HepG2 (cell line): ENCODE measurements at regions not wholly inside any gene's neighbourhood (a gene's known extent, or its start where the extent isn't known, plus 50 kb on each side); places are given as distances from the start of the nearest gene placed in this dataset.

Experiments
- ATAC-seq: fragments of 200-7000 bp; cut with Tn5 transposase; 3 replicates; pipeline ENCODE4 v1.9.1; 2020; ENCODE audit warnings: mild to moderate bottlenecking, moderate library complexity
- BruUV-seq: library from RNA; stranded (reverse); fragments of 400-500 nt; replicated peaks from 2 replicates; lab custom pipeline; 2021; lab: Mats Ljungman, UMichigan
- CTCF ChIA-PET: fragments of 300-600 bp; formaldehyde crosslinking; extraction: SDS; loops from one replicate; lab custom pipeline; 2021; ENCODE audit warnings: low total read pairs, inconsistent platforms, low intra/inter-chr PET ratio; lab: Yijun Ruan, JAX
- POLR2A ChIA-PET: fragments of 350-600 bp; sonication (Branson Sonifier 250); formaldehyde crosslinking; loops from one replicate; lab custom pipeline; 2020; ENCODE audit warnings: antibody characterized with exemption, inconsistent platforms; lab: Yijun Ruan, JAX
- DNase-seq: peaks from one replicate; pipeline ENCODE4 v3.0.0-alpha.2; 2015; ENCODE audit warnings: low spot score
- FAIRE-seq: peaks from 3 replicates; lab custom pipeline; 2011; peaks lifted over from hg19 to GRCh38; lab: Jason Lieb, UNC
- H2AFZ ChIP-seq: one replicate; pipeline ENCODE4 v1.6.1; 2011; ENCODE audit warnings: low read length, inconsistent platforms
- H3K27ac ChIP-seq: fragments of 300-600 bp; 3 replicates; pipeline ENCODE4 v1.8.0; 2011; ENCODE audit warnings: mixed run types, mild to moderate bottlenecking, mixed read lengths, low read length, inconsistent platforms; ENCODE audit not compliant: insufficient read depth; ENCODE audit errors: extremely low read length
- H3K27me3 ChIP-seq, 2 experiments: fragments of 200-600 bp in 1 of 2; 2 replicates in 1 of 2; 3 replicates in 1 of 2; pipeline versions ENCODE4 v1.6.0 to v1.8.0; 2011; ENCODE audit warnings: low read length in 2 of 2, mild to moderate bottlenecking in 2 of 2, moderate library complexity in 2 of 2, inconsistent platforms in 1 of 2; ENCODE audit not compliant: insufficient read depth in 2 of 2, control insufficient read depth in 1 of 2
- H3K36me3 ChIP-seq, 2 experiments: fragments of 200-600 bp in 1 of 2; replicated peaks in 1 of 2; 2 replicates in 1 of 2; 3 replicates in 1 of 2; pipeline versions ENCODE4 v1.5.1 to v1.8.0; 2011; ENCODE audit warnings: low read length in 2 of 2, inconsistent platforms in 1 of 2; ENCODE audit not compliant: insufficient read depth in 2 of 2, control insufficient read depth in 1 of 2
- H3K4me1 ChIP-seq: 2 replicates; pipeline ENCODE4 v1.5.1; 2012; ENCODE audit warnings: low read length, inconsistent platforms; ENCODE audit not compliant: insufficient read depth
- H3K4me2 ChIP-seq: 2 replicates; pipeline ENCODE4 v1.6.0; 2011; ENCODE audit warnings: low read depth, low read length, inconsistent platforms
- H3K4me3 ChIP-seq, 3 experiments: fragments of 200-600 bp in 1 of 3; sonication (generic), shearing (Covaris generic) in 1 of 3; replicated peaks in 1 of 3; 2 replicates each; pipeline ENCODE4 v1.5.1; 2011 to 2016; ENCODE audit warnings: low read length in 3 of 3, inconsistent platforms in 2 of 3, low read depth in 2 of 3, mild to moderate bottlenecking in 2 of 3, control low read depth in 1 of 3, mixed read lengths in 1 of 3; ENCODE audit not compliant: insufficient read depth in 1 of 3
- H3K79me2 ChIP-seq: one replicate; pipeline ENCODE4 v1.6.1; 2011; ENCODE audit warnings: low read length, inconsistent platforms; ENCODE audit not compliant: insufficient read depth
- H3K9ac ChIP-seq: 2 replicates; pipeline ENCODE4 v1.6.0; 2011; ENCODE audit warnings: mild to moderate bottlenecking, low read depth, low read length, inconsistent platforms; ENCODE audit not compliant: insufficient read depth
- H3K9me3 ChIP-seq: 2 replicates; pipeline ENCODE4 v1.5.1; 2012; ENCODE audit warnings: mild to moderate bottlenecking, low read length
- H4K20me1 ChIP-seq: 2 replicates; pipeline ENCODE4 v1.6.0; 2011; ENCODE audit warnings: inconsistent platforms, mild to moderate bottlenecking, low read length, moderate library complexity; ENCODE audit not compliant: insufficient read depth
- CEBPB ChIP-seq: IDR thresholded peaks from 2 replicates; pipeline ENCODE4 v1.6.1; 2011; ENCODE audit warnings: low read depth, low read length, improper control_type of control experiment, borderline replicate concordance
- CEBPG ChIP-seq: IDR thresholded peaks from 2 replicates; pipeline ENCODE4 v1.6.1; 2016
- FOSL2 ChIP-seq: sonication (generic); formaldehyde crosslinking; IDR thresholded peaks from 2 replicates; pipeline ENCODE4 v1.4.0; 2020; ENCODE audit warnings: missing genetic modification reagents
- SAP130 ChIP-seq: IDR thresholded peaks from 2 replicates; pipeline ENCODE4 v1.6.1; 2016; ENCODE audit warnings: low read depth
- SPEN ChIP-seq: sonication (generic); formaldehyde crosslinking; IDR thresholded peaks from 2 replicates; pipeline ENCODE4 v1.5.1; 2020; ENCODE audit warnings: low read depth, mild to moderate bottlenecking, missing genetic modification reagents
- SSRP1 ChIP-seq: IDR thresholded peaks from 2 replicates; pipeline ENCODE4 v1.6.1; 2016; ENCODE audit warnings: control low read depth
- ZNF318 ChIP-seq: sonication (generic); formaldehyde crosslinking; IDR thresholded peaks from 2 replicates; pipeline ENCODE4 v1.4.0; 2020; ENCODE audit warnings: mild to moderate bottlenecking, missing genetic modification reagents
- WGBS: methylation state at CpG from one replicate; pipeline ENCODE4 v1.1.6; 2017; ENCODE audit warnings: low lambda C conversion rate; 5-methylcytosine and 5-hydroxymethylcytosine counted together
- in situ Hi-C: cut with HindIII; loops from 2 replicates; pipeline ENCODE4 v1.10.0; 2017; ENCODE audit warnings: low pct_unique_long_range_greater_than_20kb; ENCODE audit not compliant: extremely low pct_ligation_motif_present
- intact Hi-C: fragments of 100-400 bp; cut with micrococcal nuclease; formaldehyde crosslinking; loops from one replicate; pipeline ENCODE4 v1.10.0; 2022; ENCODE audit not compliant: unreplicated experiment
- TF ChIP-seq, protein P1 (sequence below): sonication (generic); formaldehyde crosslinking; IDR thresholded peaks from 2 replicates; pipeline ENCODE4 v1.5.0; 2020; ENCODE audit warnings: missing genetic modification reagents, mild to moderate bottlenecking, borderline replicate concordance
- TF ChIP-seq, protein P2 (sequence below): sonication (generic); formaldehyde crosslinking; IDR thresholded peaks from 2 replicates; pipeline ENCODE4 v1.4.0; 2020; ENCODE audit warnings: low read depth, mild to moderate bottlenecking, missing genetic modification reagents

DNA sequence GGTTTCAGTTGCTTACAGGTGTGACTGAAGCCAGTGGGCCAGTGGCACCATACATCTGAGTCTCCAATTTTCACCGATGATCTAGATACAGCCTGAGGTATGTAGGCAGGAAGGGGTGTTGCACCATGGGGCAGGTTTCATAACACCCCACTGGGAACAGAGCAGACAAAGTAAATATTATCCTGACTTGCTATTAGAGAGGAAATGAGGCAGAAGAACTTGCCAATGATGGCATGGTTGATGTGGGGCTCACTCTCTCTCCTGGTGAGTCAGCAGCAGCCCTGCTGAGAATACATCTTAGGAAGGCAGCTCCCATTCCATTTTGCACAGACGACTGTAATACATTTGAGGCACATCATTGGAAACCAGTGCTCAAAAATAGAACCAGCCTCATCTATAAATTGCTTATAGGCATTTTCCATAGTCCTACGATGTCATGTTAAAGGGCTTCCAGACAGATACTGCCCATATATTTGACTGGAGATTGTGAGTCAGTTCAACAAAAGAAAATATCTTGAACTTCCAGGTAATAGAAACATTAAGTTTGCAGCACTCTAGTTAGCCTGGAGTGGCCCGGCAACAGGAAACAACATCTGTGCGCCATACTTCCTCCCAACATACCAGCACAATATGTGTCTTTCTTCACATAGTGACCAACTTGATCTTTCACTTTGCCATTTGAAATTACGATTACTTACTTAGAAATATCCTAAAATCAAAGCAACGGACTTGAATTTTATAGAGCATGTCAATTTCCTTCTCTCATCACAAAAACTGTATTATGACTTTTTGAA, 175.5 kb downstream of the NECTIN3 start:
- no peaks in the 10 kb centered on the region for H3K27me3 ChIP-seq
- WGBS: 44% methylated on average over 7 of the region's 7 CpGs
- ATAC-seq: peak; percentile 67

GRCh38 chr3:111248406-111248805, 176.8 kb downstream of the NECTIN3 start:
- Histone ChIP-seq H4K20me1 (no peaks in the 10 kb centered on the region), H3K4me1 (no peaks in the 10 kb centered on the region), H3K27ac (no peak overlapping the region), H3K36me3 (no peaks in the 10 kb centered on the region), H3K27me3 (no peaks in the 10 kb centered on the region), H2AFZ (no peak overlapping the region), H3K9me3 (no peaks in the 10 kb centered on the region), H3K4me2 (no peak overlapping the region), H3K4me3 (no peak overlapping the region), H3K9ac (no peak overlapping the region), H3K79me2 (no peaks in the 10 kb centered on the region)
- DNase-seq (no peak), ATAC-seq (no peak), FAIRE-seq (no peak)
- intact Hi-C loops (no loop called here), in situ Hi-C loops (no loop called here)
- BruUV-seq: no TSS peak
- TF ChIP-seq SPEN (CRISPR knock-in tag) (no peak), SSRP1 (CRISPR knock-in tag) (no peak), ZNF318 (CRISPR knock-in tag) (no peak)
- CTCF ChIA-PET: no interaction called here
- 0% methylated on average over 1 of the region's 1 CpG for WGBS
- POLR2A ChIA-PET: no interaction called here

More for the DNA sequence above, 175.5 kb downstream of the NECTIN3 start:
- no TSS peak for BruUV-seq
- in situ Hi-C loops (no loop called here), intact Hi-C loops (no loop called here)
- Histone ChIP-seq H2AFZ (no peak overlapping the region), H3K27ac (no peak overlapping the region), H3K79me2 (no peaks in the 10 kb centered on the region), H3K9ac (no peak overlapping the region), H3K4me2 (no peak overlapping the region), H3K36me3 (no peaks in the 10 kb centered on the region), H4K20me1 (no peaks in the 10 kb centered on the region), H3K4me3 (no peak overlapping the region), H3K4me1 (no peaks in the 10 kb centered on the region), H3K9me3 (no peaks in the 10 kb centered on the region)
- no peak for FAIRE-seq
- DNase-seq: peak; percentile 24
- CTCF ChIA-PET: no interaction called here
- POLR2A ChIA-PET: no interaction called here
- TF ChIP-seq FOSL2 (CRISPR knock-in tag) (0 out of 2 replicates have a peak, but pooled peaks have one; percentile 38), SAP130 (no peak), CEBPB (peak; percentile 57; the same call in 1 of the 2 replicates), CEBPG (CRISPR knock-in tag) (peak; percentile 22; the same call in 1 of the 2 replicates)
- TF ChIP-seq, protein P1, sequence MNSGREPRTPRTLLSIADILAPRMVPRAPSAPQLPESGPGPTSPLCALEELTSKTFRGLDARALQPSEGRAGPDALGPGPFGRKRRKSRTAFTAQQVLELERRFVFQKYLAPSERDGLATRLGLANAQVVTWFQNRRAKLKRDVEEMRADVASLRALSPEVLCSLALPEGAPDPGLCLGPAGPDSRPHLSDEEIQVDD (CRISPR knock-in tag): no peak
- TF ChIP-seq, protein P2, sequence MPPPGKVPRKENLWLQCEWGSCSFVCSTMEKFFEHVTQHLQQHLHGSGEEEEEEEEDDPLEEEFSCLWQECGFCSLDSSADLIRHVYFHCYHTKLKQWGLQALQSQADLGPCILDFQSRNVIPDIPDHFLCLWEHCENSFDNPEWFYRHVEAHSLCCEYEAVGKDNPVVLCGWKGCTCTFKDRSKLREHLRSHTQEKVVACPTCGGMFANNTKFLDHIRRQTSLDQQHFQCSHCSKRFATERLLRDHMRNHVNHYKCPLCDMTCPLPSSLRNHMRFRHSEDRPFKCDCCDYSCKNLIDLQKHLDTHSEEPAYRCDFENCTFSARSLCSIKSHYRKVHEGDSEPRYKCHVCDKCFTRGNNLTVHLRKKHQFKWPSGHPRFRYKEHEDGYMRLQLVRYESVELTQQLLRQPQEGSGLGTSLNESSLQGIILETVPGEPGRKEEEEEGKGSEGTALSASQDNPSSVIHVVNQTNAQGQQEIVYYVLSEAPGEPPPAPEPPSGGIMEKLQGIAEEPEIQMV (CRISPR knock-in tag): no peak
